ENCODE measurements at regions not wholly inside any gene's neighbourhood (a gene's known extent, or its start where the extent isn't known, plus 50 kb on each side); places are given as distances from the start of the nearest gene placed in this dataset.

- TF ChIP-seq CTCF (conservative IDR thresholded peaks at IDR 0.05; ENCODE audit: low read depth, low read length) (no peak), EZH2 (IDR thresholded peaks at IDR 0.05; ENCODE audit: low read length, unreplicated experiment) (no peak), EZH2phosphoT487 (IDR thresholded peaks at IDR 0.05; ENCODE audit: borderline replicate concordance, low read length) (no peak)
Measured at GRCh38 chr3:26562021-26562768, 60.4 kb upstream of the LRRC3B start.
